ENCODE measurements at regions not wholly inside any gene's neighbourhood (a gene's known extent, or its start where the extent isn't known, plus 50 kb on each side); places are given as distances from the start of the nearest gene placed in this dataset.

DNA sequence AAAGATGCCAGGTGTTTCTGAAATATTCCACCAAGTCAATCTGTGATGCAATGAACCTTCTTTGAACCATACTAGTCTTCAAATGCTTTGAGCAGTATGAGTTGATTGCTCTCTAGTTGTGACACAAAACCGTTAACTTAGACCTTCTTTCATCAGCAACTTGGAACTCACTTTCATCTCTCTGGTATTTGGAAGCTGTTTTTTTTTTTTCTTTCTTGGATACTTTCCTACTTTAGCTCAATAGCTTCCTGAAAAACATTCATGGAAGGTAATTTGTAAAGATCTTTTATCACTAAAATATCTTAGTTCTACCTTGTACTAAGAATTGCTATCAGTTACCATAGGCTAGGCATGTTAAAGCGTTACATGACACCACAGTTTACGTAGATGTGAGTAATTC lies 1071.9 kb upstream of the CHAC2 start:
- in situ Hi-C loops (cut with MboI; ENCODE audit: low sequenced_read_pairs, unreplicated experiment) = no loop called here
- TF ChIP-seq, protein P1, sequence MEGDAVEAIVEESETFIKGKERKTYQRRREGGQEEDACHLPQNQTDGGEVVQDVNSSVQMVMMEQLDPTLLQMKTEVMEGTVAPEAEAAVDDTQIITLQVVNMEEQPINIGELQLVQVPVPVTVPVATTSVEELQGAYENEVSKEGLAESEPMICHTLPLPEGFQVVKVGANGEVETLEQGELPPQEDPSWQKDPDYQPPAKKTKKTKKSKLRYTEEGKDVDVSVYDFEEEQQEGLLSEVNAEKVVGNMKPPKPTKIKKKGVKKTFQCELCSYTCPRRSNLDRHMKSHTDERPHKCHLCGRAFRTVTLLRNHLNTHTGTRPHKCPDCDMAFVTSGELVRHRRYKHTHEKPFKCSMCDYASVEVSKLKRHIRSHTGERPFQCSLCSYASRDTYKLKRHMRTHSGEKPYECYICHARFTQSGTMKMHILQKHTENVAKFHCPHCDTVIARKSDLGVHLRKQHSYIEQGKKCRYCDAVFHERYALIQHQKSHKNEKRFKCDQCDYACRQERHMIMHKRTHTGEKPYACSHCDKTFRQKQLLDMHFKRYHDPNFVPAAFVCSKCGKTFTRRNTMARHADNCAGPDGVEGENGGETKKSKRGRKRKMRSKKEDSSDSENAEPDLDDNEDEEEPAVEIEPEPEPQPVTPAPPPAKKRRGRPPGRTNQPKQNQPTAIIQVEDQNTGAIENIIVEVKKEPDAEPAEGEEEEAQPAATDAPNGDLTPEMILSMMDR (IDR thresholded peaks at IDR 0.05; ENCODE audit: borderline replicate concordance, control extremely low read depth, extremely low read depth, insufficient read depth, missing control alignments) = no peak
- DNase-seq (ENCODE audit: low spot score) = no peak

DNA sequence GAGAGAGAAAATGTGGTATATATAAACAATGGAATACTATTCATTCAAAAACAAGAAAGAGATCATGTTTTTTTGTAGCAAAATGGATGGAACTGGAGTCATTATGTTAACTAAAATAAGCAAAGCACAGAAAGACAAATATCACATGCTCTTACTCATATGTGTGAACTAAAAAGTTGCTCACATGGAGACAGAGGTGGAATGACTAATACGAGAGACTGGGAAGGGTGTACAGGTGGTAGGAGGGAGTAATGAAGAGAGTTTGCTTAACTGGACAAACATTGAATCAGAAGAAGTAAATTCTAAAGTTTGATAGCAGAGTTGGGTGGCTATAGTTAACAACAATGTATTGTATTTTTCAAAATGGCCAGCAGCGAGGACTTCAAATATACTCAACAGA lies 1080.7 kb upstream of the CHAC2 start:
- TF ChIP-seq, protein P1 (IDR thresholded peaks at IDR 0.05; ENCODE audit: borderline replicate concordance, control extremely low read depth, extremely low read depth, insufficient read depth, missing control alignments) = no peak
- DNase-seq (ENCODE audit: low spot score) = no peak
- in situ Hi-C loops (cut with MboI; ENCODE audit: low sequenced_read_pairs, unreplicated experiment) = no loop called here

DNA sequence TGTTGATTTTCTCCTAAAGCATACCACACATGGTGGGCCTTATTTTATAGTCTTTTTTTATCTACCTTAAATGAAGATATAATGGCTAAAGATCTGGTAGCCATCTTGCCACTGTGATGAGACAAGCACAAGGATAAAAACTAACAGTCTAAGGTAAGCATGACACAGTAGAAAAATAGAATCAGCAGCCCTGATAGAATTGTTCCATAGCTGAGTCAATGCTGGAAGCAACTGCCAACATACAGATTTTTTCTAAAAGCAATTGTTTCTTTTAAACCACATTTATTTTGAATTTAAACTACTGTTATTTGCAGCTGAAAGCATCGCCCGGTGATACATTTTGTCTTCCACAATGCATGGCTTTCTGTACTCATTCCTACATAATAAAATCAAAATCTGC lies 1091.5 kb upstream of the CHAC2 start:
- DNase-seq (ENCODE audit: low spot score) = no peak
- in situ Hi-C loops (cut with MboI; ENCODE audit: low sequenced_read_pairs, unreplicated experiment) = no loop called here
- TF ChIP-seq, protein P1 (IDR thresholded peaks at IDR 0.05; ENCODE audit: borderline replicate concordance, control extremely low read depth, extremely low read depth, insufficient read depth, missing control alignments) = no peak

DNA sequence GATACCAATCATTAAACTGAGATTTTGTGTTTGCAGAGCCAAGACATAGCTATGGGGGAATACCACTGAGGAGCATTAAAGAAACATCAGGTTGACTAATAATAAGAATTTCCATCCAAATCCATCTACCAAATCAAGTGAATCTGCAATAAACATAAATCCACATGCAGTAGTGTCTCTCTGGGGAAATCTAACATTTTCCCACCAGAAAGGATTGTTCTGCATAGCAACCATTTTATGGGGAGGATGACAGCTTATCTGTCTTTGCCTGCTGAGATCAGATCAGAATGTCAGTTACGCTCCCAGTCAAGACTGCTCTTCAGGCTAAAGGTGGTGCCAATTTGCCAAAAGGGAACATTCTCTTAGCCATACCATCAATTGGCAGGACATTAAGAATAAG lies 1098.9 kb upstream of the CHAC2 start:
- DNase-seq (ENCODE audit: low spot score) = no peak
- in situ Hi-C loops (cut with MboI; ENCODE audit: low sequenced_read_pairs, unreplicated experiment) = no loop called here
- TF ChIP-seq, protein P1 (IDR thresholded peaks at IDR 0.05; ENCODE audit: borderline replicate concordance, control extremely low read depth, extremely low read depth, insufficient read depth, missing control alignments) = no peak

DNA sequence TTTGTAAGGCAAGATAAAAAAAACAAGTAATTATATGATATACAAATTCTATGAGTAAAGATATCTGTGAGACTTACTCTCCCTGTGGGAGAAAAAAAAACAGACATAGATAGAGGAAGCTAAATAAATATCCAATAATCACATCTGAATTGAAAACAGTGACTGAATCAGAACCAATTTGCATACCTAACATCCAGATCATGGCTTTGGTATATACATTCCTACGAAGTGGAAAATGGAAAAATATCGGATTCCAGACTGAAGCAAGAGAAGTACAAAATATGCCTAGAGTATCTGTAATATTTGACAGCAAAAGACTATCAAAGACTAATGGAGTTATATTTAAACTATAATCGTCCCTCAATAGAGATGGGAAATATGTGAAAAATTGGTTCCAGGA lies 1108.1 kb upstream of the CHAC2 start:
- TF ChIP-seq, protein P1 (IDR thresholded peaks at IDR 0.05; ENCODE audit: borderline replicate concordance, control extremely low read depth, extremely low read depth, insufficient read depth, missing control alignments) = no peak
- no peak for DNase-seq (ENCODE audit: low spot score)
- in situ Hi-C loops (cut with MboI; ENCODE audit: low sequenced_read_pairs, unreplicated experiment) = no loop called here

DNA sequence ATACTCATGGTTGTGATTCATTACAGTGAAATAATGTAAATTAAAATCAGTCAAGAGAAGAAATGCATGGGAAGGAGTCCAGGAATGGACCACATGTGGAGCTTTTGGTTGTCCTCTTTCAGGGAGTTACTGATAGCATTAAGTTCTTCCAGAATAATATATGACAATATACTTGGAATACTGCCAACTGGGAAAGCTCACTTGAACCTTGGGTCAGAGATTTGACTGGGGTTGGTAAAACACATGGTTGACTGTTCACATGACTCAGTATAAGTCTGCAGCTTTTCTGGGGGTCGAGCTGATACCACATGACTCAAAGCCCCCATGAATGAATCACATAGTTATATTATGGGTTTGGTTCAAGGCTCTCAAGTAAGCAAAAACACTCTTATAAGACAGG lies 1109.0 kb upstream of the CHAC2 start:
- in situ Hi-C loops (cut with MboI; ENCODE audit: low sequenced_read_pairs, unreplicated experiment) = no loop called here
- no peak for DNase-seq (ENCODE audit: low spot score)
- TF ChIP-seq, protein P1 (IDR thresholded peaks at IDR 0.05; ENCODE audit: borderline replicate concordance, control extremely low read depth, extremely low read depth, insufficient read depth, missing control alignments) = no peak

DNA sequence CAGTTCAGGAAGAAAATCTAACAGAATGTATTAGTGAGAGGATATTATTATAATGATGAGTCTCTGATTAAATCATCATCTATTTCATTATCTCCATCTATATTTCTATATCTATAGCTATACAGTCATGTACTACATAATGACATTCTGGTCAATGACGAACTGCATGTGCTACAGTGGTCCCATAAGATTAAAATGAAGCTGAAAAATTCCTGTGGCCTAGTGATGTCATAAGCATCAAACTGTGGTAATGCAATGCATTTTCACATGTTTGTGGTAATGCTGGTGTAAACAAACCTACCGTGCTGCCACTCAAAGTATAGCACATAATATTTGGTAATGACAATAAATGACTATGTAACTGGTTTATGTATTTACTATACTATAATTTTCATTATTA lies 1127.9 kb upstream of the CHAC2 start:
- no peak for DNase-seq (ENCODE audit: low spot score)
- in situ Hi-C loops (cut with MboI; ENCODE audit: low sequenced_read_pairs, unreplicated experiment) = no loop called here
- TF ChIP-seq, protein P1 (IDR thresholded peaks at IDR 0.05; ENCODE audit: borderline replicate concordance, control extremely low read depth, extremely low read depth, insufficient read depth, missing control alignments) = no peak
